IPS DF 4.7 (cell line): ENCODE measurements at regions not wholly inside any gene's neighbourhood (a gene's known extent, or its start where the extent isn't known, plus 50 kb on each side); places are given as distances from the start of the nearest gene placed in this dataset.
A peak's percentile ranks its signal among the peaks of the same experiment; 100 is the strongest.
"Not testable (repeated sequence)": the region's sequence is repeated elsewhere in the genome, so short reads cannot be mapped to it uniquely, and the experiment has no call there.

Experiments
- DNase-seq: peaks from one replicate; pipeline ENCODE4 v3.0.0-alpha.2; 2013; ENCODE audit warnings: low spot score; ENCODE audit errors: extremely low read depth

DNA sequence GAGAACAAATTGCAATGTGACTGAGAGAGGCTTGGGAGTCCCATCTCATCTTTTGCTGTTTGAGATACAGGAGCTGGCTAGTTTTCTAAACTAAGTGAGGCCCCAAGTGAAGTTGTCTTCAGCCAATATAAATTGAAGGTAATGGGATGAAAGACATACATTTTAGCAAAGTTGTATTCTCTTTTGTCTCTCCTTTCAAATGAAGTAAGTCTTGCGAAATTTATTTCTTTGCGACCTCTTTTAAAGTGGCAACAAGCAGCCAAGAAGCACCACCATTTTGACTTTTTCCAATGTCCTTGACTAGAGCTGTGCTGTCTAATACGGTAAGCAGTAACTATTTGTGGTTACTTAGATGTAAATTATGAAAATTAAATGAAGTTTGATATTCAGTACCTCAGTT is 385.7 kb downstream of the USP25 start:
- no peak for DNase-seq

GRCh38 chr21:16116069-16116468 is 386.3 kb downstream of the USP25 start:
- DNase-seq = no peak

- no peak for DNase-seq
Observed at GRCh38 chr21:16116798-16117197, 387.0 kb downstream of the USP25 start.

DNA sequence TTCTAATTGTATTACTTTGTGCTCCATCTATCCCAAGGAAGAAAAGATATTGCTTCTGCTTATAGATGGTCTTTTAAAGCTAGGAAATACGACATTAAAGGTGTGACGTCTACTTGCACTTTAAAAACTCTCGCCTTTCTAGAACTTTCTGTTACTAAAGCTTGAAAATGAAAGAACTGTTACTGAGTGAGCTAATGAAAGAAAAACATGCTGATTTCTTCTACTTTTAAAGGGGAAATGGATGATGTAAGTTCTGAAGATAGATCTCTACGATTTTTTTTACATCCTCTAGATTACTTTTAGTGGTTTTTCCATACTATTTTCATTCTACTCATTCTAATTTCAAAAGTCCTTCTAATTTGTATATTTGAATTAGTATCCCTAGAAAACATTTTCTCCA is 387.5 kb downstream of the USP25 start:
- no peak for DNase-seq

- no peak for DNase-seq
Observed at GRCh38 chr21:16117851-16118590, 388.2 kb downstream of the USP25 start.

DNA sequence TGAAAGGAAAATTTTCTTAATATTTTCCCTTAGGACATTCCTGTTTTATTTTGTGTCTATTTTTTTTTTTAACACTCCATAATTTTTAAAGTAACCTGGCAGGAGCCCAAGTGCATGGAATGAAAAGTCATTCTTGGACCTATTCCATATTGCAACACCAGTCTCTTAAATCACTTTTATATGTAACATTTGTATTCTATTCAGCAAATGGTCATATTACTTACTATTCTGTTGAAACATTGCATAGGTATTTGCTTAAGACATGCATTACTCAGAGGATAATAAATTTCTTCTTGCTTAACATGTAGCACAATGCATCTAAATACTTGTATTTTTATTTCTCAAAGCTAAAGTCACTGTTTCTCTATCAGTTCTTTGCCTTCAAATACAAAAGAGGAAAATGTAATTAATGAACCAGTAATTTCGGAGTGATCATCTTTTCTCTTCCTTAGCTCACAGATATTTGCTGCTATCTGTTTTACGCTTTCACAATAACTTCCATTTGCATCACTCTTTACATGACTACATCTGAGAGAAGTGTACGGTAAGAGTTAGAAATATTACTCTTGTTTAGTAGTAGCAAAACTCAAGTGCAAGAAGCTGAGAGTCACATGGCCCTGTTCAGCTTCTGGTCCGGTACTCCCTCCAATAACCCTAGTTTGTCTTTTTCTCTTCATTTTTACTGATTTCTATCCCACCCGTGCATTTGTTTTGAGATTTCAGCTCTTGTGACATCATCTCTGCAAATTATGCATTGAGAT is 394.8 kb downstream of the USP25 start:
- no peak for DNase-seq

- no peak for DNase-seq
Observed at GRCh38 chr21:16125274-16125673, 395.5 kb downstream of the USP25 start.

DNA sequence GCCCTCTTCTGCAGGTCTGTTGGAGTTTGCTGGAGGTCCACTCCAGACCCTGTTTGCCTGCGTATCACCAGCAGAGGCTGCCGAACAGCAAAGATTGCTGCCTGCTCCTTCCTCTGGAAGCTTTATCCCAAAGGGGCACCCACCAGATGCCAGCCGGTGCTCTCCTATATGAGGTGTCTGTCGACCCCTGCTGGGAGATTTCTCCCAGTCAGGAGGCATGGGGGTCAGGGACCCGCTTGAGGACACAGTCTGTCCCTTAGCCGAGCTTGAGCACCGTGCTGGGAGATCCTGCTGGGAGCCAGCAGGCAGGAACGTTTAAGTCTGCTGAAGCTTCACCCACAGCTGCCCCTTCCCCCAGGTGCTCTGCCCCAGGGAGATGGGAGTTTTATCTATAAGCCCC is 402.7 kb downstream of the USP25 start:
- not testable (repeated sequence) for DNase-seq

GRCh38 chr21:16133248-16133647 is 403.5 kb downstream of the USP25 start:
- DNase-seq = no peak

DNA sequence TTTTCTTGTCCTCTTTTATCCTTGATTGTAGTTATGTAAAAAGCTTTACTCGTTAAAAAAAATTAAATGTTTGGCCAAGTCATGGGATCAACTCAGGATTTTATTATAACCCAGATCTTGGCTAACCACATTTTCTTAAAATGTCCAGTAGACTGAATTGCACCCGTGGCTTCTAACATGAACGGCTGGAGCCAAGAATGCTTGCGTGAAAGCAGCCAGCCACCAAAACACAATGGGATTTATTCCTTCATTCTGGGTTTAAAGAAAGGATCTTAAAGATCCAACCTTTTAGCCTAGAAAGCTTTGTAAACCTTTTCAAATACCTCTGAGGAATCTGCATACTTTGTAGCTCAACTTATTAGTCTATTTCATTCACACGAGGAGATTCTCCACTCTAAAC is 404.4 kb downstream of the USP25 start:
- DNase-seq = no peak

DNA sequence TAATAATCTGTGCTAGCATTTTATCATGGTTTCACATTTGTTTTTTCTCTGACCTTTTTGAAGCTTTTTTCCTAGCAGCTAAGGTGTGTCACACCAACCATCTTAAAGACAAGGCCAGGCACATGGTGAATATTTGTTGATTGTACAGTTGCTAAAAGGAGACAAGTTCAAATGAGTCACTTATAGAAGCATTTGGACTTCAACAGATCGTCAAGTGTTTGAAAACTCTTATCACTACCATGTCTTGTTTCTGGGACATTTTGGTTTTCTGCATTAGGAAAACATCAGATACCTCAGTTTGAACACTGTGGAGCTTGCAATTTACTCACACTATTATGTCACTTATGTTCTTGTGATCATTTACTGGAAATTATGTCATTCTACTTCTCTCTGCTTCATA is 407.3 kb downstream of the USP25 start:
- DNase-seq = no peak

GRCh38 chr21:16145052-16145451 is 415.3 kb downstream of the USP25 start:
- DNase-seq = no peak

GRCh38 chr21:16145479-16145878 is 415.7 kb downstream of the USP25 start:
- no peak for DNase-seq

DNA sequence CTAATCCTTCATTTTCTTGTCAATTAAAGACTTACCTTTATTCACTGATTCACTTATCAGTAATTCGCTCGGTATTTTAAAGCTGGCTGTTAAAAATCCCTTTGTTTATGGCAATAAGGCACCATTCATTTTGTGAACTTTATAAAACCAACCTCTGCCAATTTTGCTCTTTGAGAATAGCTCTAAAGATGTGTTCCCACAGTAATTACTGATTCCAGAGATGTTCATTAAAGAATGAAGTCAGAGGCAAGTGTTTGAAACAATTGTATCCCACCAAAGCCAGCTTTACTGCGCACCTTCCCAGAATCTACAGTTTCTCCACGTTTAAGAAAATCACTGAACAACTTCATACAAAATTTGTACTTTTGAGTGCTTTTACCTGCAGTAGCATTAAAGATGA is 424.5 kb downstream of the USP25 start:
- no peak for DNase-seq

DNA sequence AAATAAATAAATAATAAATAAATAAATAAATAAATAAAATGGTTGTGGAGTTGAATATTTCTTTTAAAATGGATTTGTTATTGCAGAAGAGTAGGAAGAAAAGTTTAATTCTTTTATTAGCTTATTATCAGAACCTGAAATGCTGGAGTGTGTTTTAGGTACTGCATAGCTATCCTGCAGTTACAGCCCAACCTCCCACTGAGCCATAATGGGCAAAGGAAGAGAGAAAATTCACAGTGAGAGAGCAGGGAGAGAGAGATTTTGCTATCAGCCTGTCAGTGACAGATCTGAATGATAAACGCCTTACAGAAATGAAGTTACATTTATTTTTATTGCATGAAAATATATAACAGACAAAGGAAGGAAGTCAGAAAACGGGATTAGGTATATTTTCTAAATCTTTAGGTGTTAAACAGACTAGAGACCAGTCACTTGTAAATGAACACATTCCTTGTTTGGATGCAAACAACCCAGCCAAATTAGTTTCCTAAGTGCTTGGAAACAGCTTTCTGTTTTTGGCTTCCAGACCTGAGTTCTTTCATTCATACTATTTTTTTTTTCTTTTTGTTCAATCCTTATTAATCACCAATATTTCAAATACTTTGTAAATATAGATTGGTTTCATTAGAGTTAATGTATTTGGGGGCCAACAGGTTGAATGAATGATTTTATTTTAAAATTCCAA is 425.3 kb downstream of the USP25 start:
- peak; percentile 5 for DNase-seq

GRCh38 chr21:16156841-16157489 is 427.2 kb downstream of the USP25 start:
- DNase-seq = no peak

DNA sequence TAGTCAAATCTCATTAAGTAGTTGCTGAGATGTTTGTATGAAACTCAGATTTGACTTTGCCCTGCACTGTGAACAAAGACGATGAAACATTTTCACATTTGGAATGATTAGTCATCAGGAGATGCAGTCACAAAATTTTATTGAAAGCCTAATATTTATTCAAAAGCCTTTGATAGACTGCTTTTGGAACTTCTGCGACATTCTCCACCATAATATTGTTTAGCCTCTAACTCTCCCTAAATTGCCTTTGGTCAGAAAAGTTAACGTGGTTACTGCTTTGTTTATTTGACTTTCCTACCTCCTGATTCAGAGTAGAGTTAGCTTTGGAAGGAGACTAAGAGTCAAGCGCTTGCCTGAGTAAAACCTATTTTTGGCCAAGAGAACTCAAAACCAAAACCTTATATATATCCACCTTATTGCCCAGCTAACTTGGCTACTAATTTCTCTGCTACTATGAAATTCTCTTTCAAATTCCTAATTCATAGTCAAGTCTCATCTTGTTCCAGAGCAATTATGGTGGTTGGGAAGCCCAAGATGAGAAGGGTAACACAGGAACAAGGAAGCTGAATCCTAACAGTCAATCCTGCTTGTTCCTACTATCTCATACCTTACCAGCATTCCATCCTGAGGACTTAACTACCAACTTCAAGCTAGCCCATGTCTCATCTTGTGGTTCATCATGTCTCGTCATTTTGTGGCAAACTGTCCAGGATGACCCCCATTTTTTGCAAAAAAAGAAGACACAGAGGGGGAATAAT is 429.6 kb downstream of the USP25 start:
- no peak for DNase-seq

DNA sequence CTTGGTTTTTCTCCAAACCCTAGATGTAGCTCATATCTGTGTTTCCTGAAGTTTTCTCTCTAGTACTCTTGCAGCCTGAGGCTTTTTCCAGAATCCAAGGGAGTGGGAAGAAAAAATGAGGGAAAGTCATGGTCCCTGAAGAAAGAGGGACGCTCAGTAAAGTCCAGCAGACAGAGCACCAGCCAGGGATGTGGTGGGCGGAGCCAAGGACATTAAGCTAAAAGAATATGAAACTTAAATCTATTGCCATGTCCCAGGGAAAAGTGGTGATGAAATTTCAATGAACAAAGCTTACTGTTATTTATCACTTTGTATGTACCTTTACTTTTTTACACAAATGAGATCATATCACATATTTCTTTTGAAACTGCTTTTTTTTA is 430.2 kb downstream of the USP25 start:
- DNase-seq = no peak

DNA sequence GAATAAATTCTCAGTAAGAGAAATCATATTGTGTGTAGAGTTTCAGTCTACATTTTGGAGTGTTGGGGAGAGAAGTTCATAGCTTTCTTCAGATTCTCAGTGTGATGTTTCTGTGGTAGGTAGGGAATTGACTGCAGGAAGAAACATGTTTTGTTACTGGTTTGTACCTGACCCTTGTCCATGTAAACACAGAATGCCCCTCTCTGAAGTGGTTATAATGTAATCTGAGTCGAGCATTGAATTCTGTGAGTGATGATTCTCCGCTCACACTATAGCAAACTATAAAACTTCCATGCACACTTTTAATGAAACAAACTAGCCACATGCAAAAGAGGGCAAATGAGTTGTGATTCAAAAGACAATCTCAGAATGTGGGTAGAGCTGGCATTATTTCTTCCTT is 433.2 kb downstream of the USP25 start:
- DNase-seq = no peak

- DNase-seq = no peak
Observed at GRCh38 chr21:16169102-16169511, 439.3 kb downstream of the USP25 start.

GRCh38 chr21:16169779-16170178 is 440.0 kb downstream of the USP25 start:
- no peak for DNase-seq
